ENCODE measurements at regions not wholly inside any gene's neighbourhood (a gene's known extent, or its start where the extent isn't known, plus 50 kb on each side); places are given as distances from the start of the nearest gene placed in this dataset.

DNA sequence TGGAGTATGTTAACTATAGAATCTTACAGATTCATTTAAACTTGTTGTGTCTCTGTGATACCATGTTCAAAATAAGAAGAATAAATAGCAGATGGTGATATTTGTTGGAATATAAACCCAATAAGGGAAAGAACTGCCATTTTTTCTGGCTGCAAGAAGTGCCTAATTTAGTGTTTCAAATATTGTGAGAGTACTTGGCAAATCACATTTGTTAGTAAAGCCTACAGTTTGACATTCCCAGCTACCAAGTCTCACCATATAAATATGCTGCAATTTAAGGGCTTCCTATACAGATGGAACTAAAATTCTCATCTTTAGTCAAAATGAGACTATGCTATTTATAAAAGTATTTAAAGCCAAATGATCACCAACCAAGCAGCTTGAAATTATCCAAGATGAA is 96.0 kb upstream of the WDFY3 start:
- TF ChIP-seq, protein P1, sequence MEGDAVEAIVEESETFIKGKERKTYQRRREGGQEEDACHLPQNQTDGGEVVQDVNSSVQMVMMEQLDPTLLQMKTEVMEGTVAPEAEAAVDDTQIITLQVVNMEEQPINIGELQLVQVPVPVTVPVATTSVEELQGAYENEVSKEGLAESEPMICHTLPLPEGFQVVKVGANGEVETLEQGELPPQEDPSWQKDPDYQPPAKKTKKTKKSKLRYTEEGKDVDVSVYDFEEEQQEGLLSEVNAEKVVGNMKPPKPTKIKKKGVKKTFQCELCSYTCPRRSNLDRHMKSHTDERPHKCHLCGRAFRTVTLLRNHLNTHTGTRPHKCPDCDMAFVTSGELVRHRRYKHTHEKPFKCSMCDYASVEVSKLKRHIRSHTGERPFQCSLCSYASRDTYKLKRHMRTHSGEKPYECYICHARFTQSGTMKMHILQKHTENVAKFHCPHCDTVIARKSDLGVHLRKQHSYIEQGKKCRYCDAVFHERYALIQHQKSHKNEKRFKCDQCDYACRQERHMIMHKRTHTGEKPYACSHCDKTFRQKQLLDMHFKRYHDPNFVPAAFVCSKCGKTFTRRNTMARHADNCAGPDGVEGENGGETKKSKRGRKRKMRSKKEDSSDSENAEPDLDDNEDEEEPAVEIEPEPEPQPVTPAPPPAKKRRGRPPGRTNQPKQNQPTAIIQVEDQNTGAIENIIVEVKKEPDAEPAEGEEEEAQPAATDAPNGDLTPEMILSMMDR (IDR thresholded peaks at IDR 0.05; ENCODE audit: low read length), result no peak
- TF ChIP-seq EZH2 (optimal IDR thresholded peaks at IDR 0.05; ENCODE audit: low read depth, low read length), result no peak
- TF ChIP-seq EZH2phosphoT487 (IDR thresholded peaks at IDR 0.05; ENCODE audit: low read length), result no peak
